ENCODE measurements at regions not wholly inside any gene's neighbourhood (a gene's known extent, or its start where the extent isn't known, plus 50 kb on each side); places are given as distances from the start of the nearest gene placed in this dataset.

- H3K4me3 ChIP-seq (ENCODE audit: low read depth, low read length): no peak overlapping the region
- ChIA-PET CTCF (no interaction called here), POLR2A (no interaction called here)
- H3K9me3 ChIP-seq (ENCODE audit: control insufficient read depth, insufficient read depth, low read depth, low read length): no peaks in the 10 kb centered on the region
- TF ChIP-seq GLIS1 (tag by site-specific recombination; IDR thresholded peaks at IDR 0.05): no peak
- no peak for TF ChIP-seq ZNF645 (tag by site-specific recombination; IDR thresholded peaks at IDR 0.05)
- TF ChIP-seq ZNF660 (tag by site-specific recombination; IDR thresholded peaks at IDR 0.05): no peak
- TF ChIP-seq ZNF10 (tag by site-specific recombination; IDR thresholded peaks at IDR 0.05): no peak
- TF ChIP-seq ZNF157 (tag by site-specific recombination; IDR thresholded peaks at IDR 0.05): no peak
- TF ChIP-seq ZBTB6 (tag by site-specific recombination; IDR thresholded peaks at IDR 0.05): no peak
- TF ChIP-seq ZNF677 (tag by site-specific recombination; IDR thresholded peaks at IDR 0.05): no peak
- H3K36me3 ChIP-seq (ENCODE audit: control insufficient read depth in 2 of 2, insufficient read depth in 1 of 2, low read length in 2 of 2): no peaks in the 10 kb centered on the region
- H3K27ac ChIP-seq (ENCODE audit: extremely low read depth, low read depth, low read length): no peak overlapping the region
- H3K4me1 ChIP-seq (ENCODE audit: control insufficient read depth, insufficient read depth, low read length): peaks cover 15% of the 10 kb centered on the region
Observed at GRCh38 chr18:54769526-54770464, 58.5 kb upstream of the RAB27B start.

GRCh38 chr18:54772056-54772455, 56.2 kb upstream of the RAB27B start:
- Histone ChIP-seq H3K4me1 (ENCODE audit: control insufficient read depth, insufficient read depth, low read length) (peaks cover 26% of the 10 kb centered on the region), H3K4me3 (ENCODE audit: low read depth, low read length) (no peak overlapping the region), H3K36me3 (ENCODE audit: control insufficient read depth in 2 of 2, insufficient read depth in 1 of 2, low read length in 2 of 2) (no peaks in the 10 kb centered on the region), H3K27ac (ENCODE audit: extremely low read depth, low read depth, low read length) (no peak overlapping the region), H3K9me3 (ENCODE audit: control insufficient read depth, insufficient read depth, low read depth, low read length) (no peaks in the 10 kb centered on the region)
- TF ChIP-seq ZNF501 (tag by site-specific recombination; IDR thresholded peaks at IDR 0.05): no peak
- TF ChIP-seq ZNF302 (tag by site-specific recombination; IDR thresholded peaks at IDR 0.05; ENCODE audit: low read depth): no peak
- TF ChIP-seq ZNF248 (tag by site-specific recombination; IDR thresholded peaks at IDR 0.05): no peak
- TF ChIP-seq SP3 (tag by site-specific recombination; IDR thresholded peaks at IDR 0.05): no peak
- no peak for TF ChIP-seq ZBTB44 (tag by site-specific recombination; IDR thresholded peaks at IDR 0.05)
- no peak for TF ChIP-seq ZNF701 (tag by site-specific recombination; IDR thresholded peaks at IDR 0.05)
- POLR2A ChIA-PET: no interaction called here
- CTCF ChIA-PET: interaction anchor here (1.0 kb wide), 1 partner anchor 380 kb away, joined by 3 read pairs; no protein-coding TSS in a partner anchor

GRCh38 chr18:54774423-54774822, 53.9 kb upstream of the RAB27B start:
- Histone ChIP-seq H3K4me1 (ENCODE audit: control insufficient read depth, insufficient read depth, low read length) (peaks cover 29% of the 10 kb centered on the region), H3K36me3 (ENCODE audit: control insufficient read depth in 2 of 2, insufficient read depth in 1 of 2, low read length in 2 of 2) (no peaks in the 10 kb centered on the region), H3K27ac (ENCODE audit: extremely low read depth, low read depth, low read length) (peak overlapping the region; percentile 56), H3K4me3 (ENCODE audit: low read depth, low read length) (no peak overlapping the region), H3K9me3 (ENCODE audit: control insufficient read depth, insufficient read depth, low read depth, low read length) (no peaks in the 10 kb centered on the region)
- ChIA-PET CTCF (interaction anchor here (0.6 to 1.7 kb wide), 4 partner anchors 8 to 399 kb away, joined by 4 to 7 read pairs (median 5); no protein-coding TSS in a partner anchor), POLR2A (no interaction called here)
- TF ChIP-seq GLIS2 (tag by site-specific recombination; IDR thresholded peaks at IDR 0.05) (no peak), PRDM6 (tag by site-specific recombination; IDR thresholded peaks at IDR 0.05) (peak; percentile 87), OVOL3 (tag by site-specific recombination; IDR thresholded peaks at IDR 0.05) (peak; percentile 38; the same call in 1 of the 2 replicates), KLF17 (tag by site-specific recombination; IDR thresholded peaks at IDR 0.05) (no peak), PRDM4 (tag by site-specific recombination; IDR thresholded peaks at IDR 0.05) (peak; percentile 54; the same call in 1 of the 2 replicates), ZFHX2 (tag by site-specific recombination; conservative IDR thresholded peaks at IDR 0.05) (no peak), KLF16 (tag by site-specific recombination; IDR thresholded peaks at IDR 0.05) (no peak), FEZF1 (tag by site-specific recombination; IDR thresholded peaks at IDR 0.05) (peak; percentile 97), REPIN1 (tag by site-specific recombination; IDR thresholded peaks at IDR 0.05; ENCODE audit: low read depth) (no peak)
